ENCODE measurements at regions not wholly inside any gene's neighbourhood (a gene's known extent, or its start where the extent isn't known, plus 50 kb on each side); places are given as distances from the start of the nearest gene placed in this dataset.

DNA sequence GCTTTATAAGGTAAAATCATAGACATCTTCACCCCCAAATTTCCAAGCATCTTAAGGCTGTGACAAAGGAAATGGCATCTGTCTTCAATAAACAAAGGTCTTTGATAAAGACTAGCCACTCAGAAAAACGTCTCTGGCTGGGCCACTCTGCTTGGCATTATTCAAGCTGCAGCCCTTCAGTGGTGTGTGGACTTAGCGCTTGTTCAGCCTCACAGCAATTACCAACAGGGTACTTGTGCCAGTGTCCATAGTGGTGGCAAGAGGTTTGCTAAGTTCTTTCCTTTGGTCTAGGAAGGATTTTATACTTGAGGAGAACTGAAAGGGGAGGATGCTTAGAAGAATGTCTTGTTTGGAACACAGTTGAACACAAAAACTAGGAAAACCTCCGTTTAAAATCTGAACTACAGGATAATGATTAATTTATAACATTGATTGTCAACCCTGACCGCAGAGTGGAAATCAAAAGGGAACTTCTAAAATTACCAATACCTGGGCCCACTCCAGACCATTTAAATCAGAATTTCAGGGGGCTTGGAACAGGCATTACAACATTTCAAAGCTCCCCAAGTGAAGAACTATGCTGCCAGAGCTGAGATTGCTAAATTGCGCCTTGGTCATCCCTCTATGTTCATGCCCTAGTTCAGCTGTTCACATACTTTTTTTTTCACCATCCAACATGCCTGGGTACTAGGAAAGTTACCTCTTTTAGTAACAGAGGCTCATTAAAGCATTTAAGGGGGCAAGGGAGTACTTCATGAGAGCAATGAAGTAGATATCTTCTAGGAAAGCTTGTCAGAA is 378.5 kb downstream of the FRK start:
- H3K27ac Mint-ChIP-seq (ENCODE audit: unreplicated experiment), result no peak overlapping the region
- H3K9me3 Mint-ChIP-seq, result no peaks in the 10 kb centered on the region
- peaks cover 17% of the 10 kb centered on the region for H3K27me3 Mint-ChIP-seq (ENCODE audit: low read depth)
- H3K36me3 Mint-ChIP-seq (ENCODE audit: low read depth), result no peaks in the 10 kb centered on the region
- TF ChIP-seq, protein P1, sequence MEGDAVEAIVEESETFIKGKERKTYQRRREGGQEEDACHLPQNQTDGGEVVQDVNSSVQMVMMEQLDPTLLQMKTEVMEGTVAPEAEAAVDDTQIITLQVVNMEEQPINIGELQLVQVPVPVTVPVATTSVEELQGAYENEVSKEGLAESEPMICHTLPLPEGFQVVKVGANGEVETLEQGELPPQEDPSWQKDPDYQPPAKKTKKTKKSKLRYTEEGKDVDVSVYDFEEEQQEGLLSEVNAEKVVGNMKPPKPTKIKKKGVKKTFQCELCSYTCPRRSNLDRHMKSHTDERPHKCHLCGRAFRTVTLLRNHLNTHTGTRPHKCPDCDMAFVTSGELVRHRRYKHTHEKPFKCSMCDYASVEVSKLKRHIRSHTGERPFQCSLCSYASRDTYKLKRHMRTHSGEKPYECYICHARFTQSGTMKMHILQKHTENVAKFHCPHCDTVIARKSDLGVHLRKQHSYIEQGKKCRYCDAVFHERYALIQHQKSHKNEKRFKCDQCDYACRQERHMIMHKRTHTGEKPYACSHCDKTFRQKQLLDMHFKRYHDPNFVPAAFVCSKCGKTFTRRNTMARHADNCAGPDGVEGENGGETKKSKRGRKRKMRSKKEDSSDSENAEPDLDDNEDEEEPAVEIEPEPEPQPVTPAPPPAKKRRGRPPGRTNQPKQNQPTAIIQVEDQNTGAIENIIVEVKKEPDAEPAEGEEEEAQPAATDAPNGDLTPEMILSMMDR (conservative IDR thresholded peaks at IDR 0.05), result no peak
- no peak for DNase-seq (ENCODE audit: low read depth, low spot score)
- no peaks in the 10 kb centered on the region for H3K4me1 Mint-ChIP-seq
- H3K4me3 Mint-ChIP-seq, result no peak overlapping the region

- peaks cover 17% of the 10 kb centered on the region for H3K27me3 Mint-ChIP-seq (ENCODE audit: low read depth)
- no peak for DNase-seq (ENCODE audit: low read depth, low spot score)
- TF ChIP-seq, protein P1 (conservative IDR thresholded peaks at IDR 0.05), result no peak
- no peaks in the 10 kb centered on the region for H3K36me3 Mint-ChIP-seq (ENCODE audit: low read depth)
- H3K9me3 Mint-ChIP-seq, result no peaks in the 10 kb centered on the region
- no peaks in the 10 kb centered on the region for H3K4me1 Mint-ChIP-seq
- H3K27ac Mint-ChIP-seq (ENCODE audit: unreplicated experiment), result no peak overlapping the region
- no peak overlapping the region for H3K4me3 Mint-ChIP-seq
Observed at GRCh38 chr6:115680621-115681020, 380.1 kb downstream of the FRK start.

- H3K4me1 Mint-ChIP-seq, result no peaks in the 10 kb centered on the region
- no peaks in the 10 kb centered on the region for H3K36me3 Mint-ChIP-seq (ENCODE audit: low read depth)
- DNase-seq (ENCODE audit: low read depth, low spot score), result no peak
- no peak overlapping the region for H3K27ac Mint-ChIP-seq (ENCODE audit: unreplicated experiment)
- peaks cover 3% of the 10 kb centered on the region for H3K9me3 Mint-ChIP-seq
- H3K4me3 Mint-ChIP-seq, result no peak overlapping the region
- peaks cover 9% of the 10 kb centered on the region for H3K27me3 Mint-ChIP-seq (ENCODE audit: low read depth)
- TF ChIP-seq, protein P1 (conservative IDR thresholded peaks at IDR 0.05), result no peak
Observed at GRCh38 chr6:115677198-115677597, 383.5 kb downstream of the FRK start.

DNA sequence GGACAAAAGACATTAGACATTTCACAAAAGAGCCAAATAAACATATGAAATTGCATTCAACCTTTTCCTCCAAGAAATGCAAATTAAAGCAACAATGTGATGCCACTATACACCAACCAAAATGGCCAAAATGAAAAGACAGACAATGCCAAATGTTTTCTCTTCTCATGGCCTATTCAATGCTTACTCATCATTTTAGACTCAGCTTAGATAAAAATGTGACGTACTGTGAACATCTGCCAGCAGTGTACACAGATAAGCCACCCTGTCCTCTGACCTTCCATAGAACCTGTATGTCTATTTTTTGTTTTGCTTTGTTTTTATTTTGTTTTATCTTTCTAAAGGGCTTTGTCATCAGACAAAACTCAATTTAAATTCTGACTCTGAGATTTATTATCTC is 385.2 kb downstream of the FRK start:
- H3K9me3 Mint-ChIP-seq, result peaks cover 3% of the 10 kb centered on the region
- H3K36me3 Mint-ChIP-seq (ENCODE audit: low read depth), result no peaks in the 10 kb centered on the region
- H3K4me3 Mint-ChIP-seq, result no peak overlapping the region
- no peak for DNase-seq (ENCODE audit: low read depth, low spot score)
- no peaks in the 10 kb centered on the region for H3K4me1 Mint-ChIP-seq
- TF ChIP-seq, protein P1 (conservative IDR thresholded peaks at IDR 0.05), result no peak
- no peak overlapping the region for H3K27ac Mint-ChIP-seq (ENCODE audit: unreplicated experiment)
- peaks cover 6% of the 10 kb centered on the region for H3K27me3 Mint-ChIP-seq (ENCODE audit: low read depth)

DNA sequence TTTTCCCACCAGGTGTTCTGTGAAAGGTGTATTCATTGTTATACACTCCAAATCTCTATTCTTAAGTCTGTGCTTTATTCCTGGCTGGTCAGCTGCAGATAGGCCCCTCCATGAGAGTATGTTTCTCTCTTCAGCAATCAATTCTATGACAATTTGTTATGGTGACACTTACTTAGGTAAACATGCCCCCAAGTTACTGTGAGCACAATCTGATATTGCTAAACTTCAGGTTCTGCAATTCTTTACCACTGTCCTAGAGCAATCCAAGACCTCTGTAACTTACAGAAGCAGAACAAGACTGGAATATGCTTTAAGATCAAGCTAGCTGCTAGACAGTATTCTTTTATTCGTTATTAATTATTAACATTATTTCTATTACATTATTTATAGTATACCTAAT is 391.9 kb downstream of the FRK start:
- Mint-ChIP-seq H3K27me3 (ENCODE audit: low read depth) (no peaks in the 10 kb centered on the region), H3K27ac (ENCODE audit: unreplicated experiment) (no peak overlapping the region), H3K4me3 (no peak overlapping the region), H3K9me3 (no peaks in the 10 kb centered on the region), H3K36me3 (ENCODE audit: low read depth) (no peaks in the 10 kb centered on the region), H3K4me1 (no peaks in the 10 kb centered on the region)
- TF ChIP-seq, protein P1 (conservative IDR thresholded peaks at IDR 0.05), result no peak
- DNase-seq (ENCODE audit: low read depth, low spot score), result no peak

All from neural crest cell (in vitro differentiated cells).